Erythroblast (primary cell): ENCODE measurements at regions not wholly inside any gene's neighbourhood (a gene's known extent, or its start where the extent isn't known, plus 50 kb on each side); places are given as distances from the start of the nearest gene placed in this dataset.

ENCODE experiments used
- GATA1 ChIP-seq: IDR thresholded peaks from 2 replicates; pipeline ENCODE4 v1.6.1; 2011; ENCODE audit warnings: low read depth, mild to moderate bottlenecking, control low read depth, low read length, moderate library complexity
- POLR2A ChIP-seq: IDR thresholded peaks from 2 replicates; pipeline ENCODE4 v1.6.1; 2011; ENCODE audit warnings: mild to moderate bottlenecking, low read length

- no peak for TF ChIP-seq POLR2A
- no peak for TF ChIP-seq GATA1
Measured at GRCh38 chr15:29903028-29903427, 80.8 kb upstream of the TJP1 start.
